ENCODE measurements at regions not wholly inside any gene's neighbourhood (a gene's known extent, or its start where the extent isn't known, plus 50 kb on each side); places are given as distances from the start of the nearest gene placed in this dataset.

DNA sequence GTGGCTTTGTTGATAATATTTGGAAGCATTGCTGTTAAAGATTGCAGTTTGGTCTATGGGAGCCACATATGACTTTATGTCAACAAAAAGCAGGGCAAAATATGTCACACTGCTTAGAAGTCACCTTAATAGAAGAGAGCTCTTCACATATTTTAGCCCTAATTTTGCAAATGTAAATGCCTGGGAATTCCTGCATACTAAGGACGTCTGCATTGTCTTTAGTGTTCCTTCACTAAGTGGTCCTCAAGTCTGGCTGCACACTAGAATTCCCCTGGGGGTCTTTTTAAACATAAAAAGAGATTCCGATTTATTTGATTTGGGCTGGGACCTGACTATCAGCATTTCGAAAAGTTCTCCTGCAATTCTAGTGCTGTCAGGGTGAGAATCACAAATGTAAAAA lies 495.1 kb upstream of the FAM241A start:
- no peak for TF ChIP-seq POLR2A (IDR thresholded peaks at IDR 0.05; ENCODE audit: low read length)
- TF ChIP-seq GATA1 (IDR thresholded peaks at IDR 0.05; ENCODE audit: low read depth, low read length) = no peak
